GM10266 (cell line): ENCODE measurements at regions not wholly inside any gene's neighbourhood (a gene's known extent, or its start where the extent isn't known, plus 50 kb on each side); places are given as distances from the start of the nearest gene placed in this dataset.

Experiments
- DNase-seq: peaks from one replicate; pipeline ENCODE4 v3.0.0; 2012; ENCODE audit errors: extremely low spot score
- TF ChIP-seq, protein P1 (sequence below): IDR thresholded peaks from 2 replicates; pipeline ENCODE4 v1.5.1; 2012; ENCODE audit warnings: mild to moderate bottlenecking, low read depth; ENCODE audit not compliant: control insufficient read depth, insufficient read depth; ENCODE audit errors: missing control alignments

GRCh38 chr2:14684516-14684915, 52.0 kb downstream of the LRATD1 start:
- no peak for DNase-seq
- TF ChIP-seq, protein P1, sequence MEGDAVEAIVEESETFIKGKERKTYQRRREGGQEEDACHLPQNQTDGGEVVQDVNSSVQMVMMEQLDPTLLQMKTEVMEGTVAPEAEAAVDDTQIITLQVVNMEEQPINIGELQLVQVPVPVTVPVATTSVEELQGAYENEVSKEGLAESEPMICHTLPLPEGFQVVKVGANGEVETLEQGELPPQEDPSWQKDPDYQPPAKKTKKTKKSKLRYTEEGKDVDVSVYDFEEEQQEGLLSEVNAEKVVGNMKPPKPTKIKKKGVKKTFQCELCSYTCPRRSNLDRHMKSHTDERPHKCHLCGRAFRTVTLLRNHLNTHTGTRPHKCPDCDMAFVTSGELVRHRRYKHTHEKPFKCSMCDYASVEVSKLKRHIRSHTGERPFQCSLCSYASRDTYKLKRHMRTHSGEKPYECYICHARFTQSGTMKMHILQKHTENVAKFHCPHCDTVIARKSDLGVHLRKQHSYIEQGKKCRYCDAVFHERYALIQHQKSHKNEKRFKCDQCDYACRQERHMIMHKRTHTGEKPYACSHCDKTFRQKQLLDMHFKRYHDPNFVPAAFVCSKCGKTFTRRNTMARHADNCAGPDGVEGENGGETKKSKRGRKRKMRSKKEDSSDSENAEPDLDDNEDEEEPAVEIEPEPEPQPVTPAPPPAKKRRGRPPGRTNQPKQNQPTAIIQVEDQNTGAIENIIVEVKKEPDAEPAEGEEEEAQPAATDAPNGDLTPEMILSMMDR = no peak

- DNase-seq = no peak
- TF ChIP-seq, protein P1 = no peak
Observed at GRCh38 chr2:14690926-14691325, 58.4 kb downstream of the LRATD1 start.

GRCh38 chr2:14693874-14694273, 61.4 kb downstream of the LRATD1 start:
- TF ChIP-seq, protein P1 = no peak
- DNase-seq = no peak

- DNase-seq = no peak
Observed at GRCh38 chr2:14700753-14701152, 68.2 kb downstream of the LRATD1 start.

GRCh38 chr2:14702258-14702657, 69.7 kb downstream of the LRATD1 start:
- TF ChIP-seq, protein P1 = no peak
- no peak for DNase-seq

More at GRCh38 chr2:14700753-14701152, 68.2 kb downstream of the LRATD1 start:
- TF ChIP-seq, protein P1 = no peak

- TF ChIP-seq, protein P1 = no peak
- no peak for DNase-seq
Observed at GRCh38 chr2:14706201-14706600, 73.7 kb downstream of the LRATD1 start.

GRCh38 chr2:14712111-14712510, 79.6 kb downstream of the LRATD1 start:
- TF ChIP-seq, protein P1 = no peak
- no peak for DNase-seq

DNA sequence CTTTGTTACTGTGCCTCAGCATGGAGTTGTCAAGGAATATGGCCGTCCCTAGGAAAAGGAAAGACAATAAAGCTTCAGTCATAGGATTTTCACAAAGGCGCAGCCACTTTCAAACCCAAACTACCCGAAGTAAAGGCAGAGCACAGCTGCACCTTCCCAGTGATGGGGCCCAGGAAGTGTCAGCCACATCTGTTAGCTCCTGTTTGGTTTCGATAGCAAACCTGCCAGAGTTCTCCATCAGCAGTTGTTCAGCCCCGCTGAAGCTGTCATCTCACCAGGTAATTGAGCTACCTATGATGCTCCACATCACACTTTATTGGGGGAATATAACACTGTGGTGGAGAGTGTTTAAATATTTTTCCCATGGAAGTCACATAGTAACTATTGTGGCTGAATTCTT, 80.7 kb downstream of the LRATD1 start:
- DNase-seq = no peak
- TF ChIP-seq, protein P1 = no peak
